Tibial nerve (tissue), 4 donors: ENCODE measurements at regions not wholly inside any gene's neighbourhood (a gene's known extent, or its start where the extent isn't known, plus 50 kb on each side); places are given as distances from the start of the nearest gene placed in this dataset.

ENCODE experiments used
- EP300 ChIP-seq, 2 donors: sonication (generic); formaldehyde crosslinking; IDR thresholded peaks; one replicate each; pipeline ENCODE4 v1.6.1; 2017; ENCODE audit warnings: antibody characterized with exemption in 2 of 2, mild to moderate bottlenecking in 1 of 2
- POLR2A ChIP-seq, 2 donors: fragments of 450-650 bp; IDR thresholded peaks; one replicate each; pipeline ENCODE4 v1.6.1; 2017; ENCODE audit warnings: antibody characterized with exemption in 2 of 2, mild to moderate bottlenecking in 2 of 2, moderate library complexity in 2 of 2
- TF ChIP-seq, protein P1 (sequence below), 5 experiments: fragments of 200-600 bp in 3 of 5; fragments of 450-650 bp in 2 of 5; sonication (generic) in 3 of 5; IDR thresholded peaks; one replicate each; pipeline ENCODE4 v1.5.1; 2016 to 2019; ENCODE audit warnings: antibody characterized with exemption in 5 of 5, mild to moderate bottlenecking in 3 of 5, moderate library complexity in 2 of 5

GRCh38 chr3:176375519-176375918 lies 821.8 kb downstream of the TBL1XR1 start:
- TF ChIP-seq, protein P1, sequence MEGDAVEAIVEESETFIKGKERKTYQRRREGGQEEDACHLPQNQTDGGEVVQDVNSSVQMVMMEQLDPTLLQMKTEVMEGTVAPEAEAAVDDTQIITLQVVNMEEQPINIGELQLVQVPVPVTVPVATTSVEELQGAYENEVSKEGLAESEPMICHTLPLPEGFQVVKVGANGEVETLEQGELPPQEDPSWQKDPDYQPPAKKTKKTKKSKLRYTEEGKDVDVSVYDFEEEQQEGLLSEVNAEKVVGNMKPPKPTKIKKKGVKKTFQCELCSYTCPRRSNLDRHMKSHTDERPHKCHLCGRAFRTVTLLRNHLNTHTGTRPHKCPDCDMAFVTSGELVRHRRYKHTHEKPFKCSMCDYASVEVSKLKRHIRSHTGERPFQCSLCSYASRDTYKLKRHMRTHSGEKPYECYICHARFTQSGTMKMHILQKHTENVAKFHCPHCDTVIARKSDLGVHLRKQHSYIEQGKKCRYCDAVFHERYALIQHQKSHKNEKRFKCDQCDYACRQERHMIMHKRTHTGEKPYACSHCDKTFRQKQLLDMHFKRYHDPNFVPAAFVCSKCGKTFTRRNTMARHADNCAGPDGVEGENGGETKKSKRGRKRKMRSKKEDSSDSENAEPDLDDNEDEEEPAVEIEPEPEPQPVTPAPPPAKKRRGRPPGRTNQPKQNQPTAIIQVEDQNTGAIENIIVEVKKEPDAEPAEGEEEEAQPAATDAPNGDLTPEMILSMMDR (IDR thresholded peaks at IDR 0.05) = no peak
- TF ChIP-seq EP300 (IDR thresholded peaks at IDR 0.05) (no peak), POLR2A (IDR thresholded peaks at IDR 0.05) (no peak)
